Hepatocyte (in vitro differentiated cells): ENCODE measurements at regions not wholly inside any gene's neighbourhood (a gene's known extent, or its start where the extent isn't known, plus 50 kb on each side); places are given as distances from the start of the nearest gene placed in this dataset.

Experiments used
- DNase-seq: peaks from one replicate; pipeline ENCODE4 v3.0.0-alpha.2; 2016; ENCODE audit warnings: low spot score
- H2AFZ ChIP-seq: fragments of 200-600 bp; sonication (generic); 2 replicates; pipeline ENCODE4 v1.6.0; 2016; ENCODE audit warnings: antibody characterized with exemption, mild to moderate bottlenecking
- H3K27ac ChIP-seq: fragments of 200-600 bp; sonication (generic); 2 replicates; pipeline ENCODE4 v1.5.1; 2016; ENCODE audit warnings: mild to moderate bottlenecking
- H3K27me3 ChIP-seq: fragments of 200-600 bp; sonication (generic); 2 replicates; pipeline ENCODE4 v1.6.1; 2016
- H3K36me3 ChIP-seq: fragments of 200-600 bp; sonication (generic); replicated peaks from 2 replicates; pipeline ENCODE4 v1.5.1; 2016; ENCODE audit warnings: low read depth; ENCODE audit not compliant: insufficient read depth
- H3K4me1 ChIP-seq: fragments of 200-600 bp; sonication (generic); 2 replicates; pipeline ENCODE4 v1.5.1; 2016; ENCODE audit warnings: mild to moderate bottlenecking, moderate library complexity; ENCODE audit not compliant: insufficient read depth
- H3K4me2 ChIP-seq: fragments of 200-600 bp; sonication (generic); 2 replicates; pipeline ENCODE4 v1.6.0; 2016
- H3K4me3 ChIP-seq: fragments of 200-600 bp; sonication (generic); 2 replicates; pipeline ENCODE4 v1.5.1; 2016; ENCODE audit warnings: mild to moderate bottlenecking
- H3K79me2 ChIP-seq: fragments of 200-600 bp; sonication (generic); 2 replicates; pipeline ENCODE4 v1.6.0; 2017; ENCODE audit warnings: mild to moderate bottlenecking
- H3K9me2 ChIP-seq: fragments of 200-600 bp; sonication (generic); replicated peaks from 2 replicates; pipeline ENCODE4 v1.6.0; 2017; ENCODE audit warnings: mild to moderate bottlenecking; ENCODE audit not compliant: insufficient read depth
- H3K9me3 ChIP-seq: fragments of 200-600 bp; sonication (generic); 2 replicates; pipeline ENCODE4 v1.5.1; 2016; ENCODE audit warnings: low read depth, mild to moderate bottlenecking
- H4K20me1 ChIP-seq: fragments of 200-600 bp; sonication (generic); 2 replicates; pipeline ENCODE4 v1.6.0; 2016; ENCODE audit warnings: mild to moderate bottlenecking; ENCODE audit not compliant: insufficient read depth, poor library complexity, severe bottlenecking
- EZH2 ChIP-seq: fragments of 200-600 bp; sonication (generic); IDR thresholded peaks from 2 replicates; pipeline ENCODE4 v1.6.1; 2016; ENCODE audit warnings: antibody characterized with exemption, mild to moderate bottlenecking, borderline replicate concordance
- EZH2phosphoT487 ChIP-seq: fragments of 200-600 bp; sonication (generic); IDR thresholded peaks from one replicate; pipeline ENCODE4 v1.6.1; 2018; ENCODE audit warnings: antibody characterized with exemption, mild to moderate bottlenecking, low read depth, moderate library complexity; ENCODE audit not compliant: unreplicated experiment, severe bottlenecking
- WGBS: methylation state at CpG from one replicate; pipeline ENCODE4 v1.1.6; 2016; ENCODE audit warnings: low lambda C conversion rate; ENCODE audit errors: missing lambda C conversion rate; 5-methylcytosine and 5-hydroxymethylcytosine counted together
- TF ChIP-seq, protein P1 (sequence below): fragments of 200-600 bp; sonication (generic); IDR thresholded peaks from 2 replicates; pipeline ENCODE4 v1.5.1; 2016; ENCODE audit warnings: antibody characterized with exemption, mild to moderate bottlenecking; ENCODE audit not compliant: poor library complexity

DNA sequence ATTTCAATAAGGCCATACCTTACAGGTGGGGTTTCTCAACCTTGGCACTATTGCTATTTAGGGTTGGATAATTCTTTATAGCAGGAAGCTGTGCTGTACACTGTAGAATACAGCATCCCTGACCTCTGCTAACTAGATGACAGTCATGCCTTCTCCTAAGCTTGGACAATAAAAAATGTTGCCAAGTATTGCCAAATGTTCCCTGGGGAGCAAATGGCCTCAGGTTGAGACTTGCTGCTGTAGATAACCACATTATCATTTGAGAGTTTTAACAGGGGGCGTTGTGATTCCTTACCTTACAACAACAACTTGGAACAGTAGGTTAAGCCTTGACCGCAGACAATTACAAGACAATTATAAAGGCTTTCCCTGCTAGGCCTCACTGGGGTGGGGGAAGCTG is 1073.6 kb upstream of the TMEM132C start:
- Histone ChIP-seq H3K4me2 (no peak overlapping the region), H2AFZ (no peak overlapping the region), H3K36me3 (no peaks in the 10 kb centered on the region), H3K27ac (no peak overlapping the region), H3K9me3 (no peaks in the 10 kb centered on the region), H4K20me1 (no peaks in the 10 kb centered on the region), H3K27me3 (no peaks in the 10 kb centered on the region), H3K4me3 (no peak overlapping the region), H3K4me1 (no peaks in the 10 kb centered on the region), H3K9me2 (peaks cover 3% of the 10 kb centered on the region), H3K79me2 (no peaks in the 10 kb centered on the region)
- WGBS: 88% methylated on average over 2 of the region's 2 CpGs
- no peak for DNase-seq
- TF ChIP-seq EZH2phosphoT487 (no peak), EZH2 (no peak)
- TF ChIP-seq, protein P1, sequence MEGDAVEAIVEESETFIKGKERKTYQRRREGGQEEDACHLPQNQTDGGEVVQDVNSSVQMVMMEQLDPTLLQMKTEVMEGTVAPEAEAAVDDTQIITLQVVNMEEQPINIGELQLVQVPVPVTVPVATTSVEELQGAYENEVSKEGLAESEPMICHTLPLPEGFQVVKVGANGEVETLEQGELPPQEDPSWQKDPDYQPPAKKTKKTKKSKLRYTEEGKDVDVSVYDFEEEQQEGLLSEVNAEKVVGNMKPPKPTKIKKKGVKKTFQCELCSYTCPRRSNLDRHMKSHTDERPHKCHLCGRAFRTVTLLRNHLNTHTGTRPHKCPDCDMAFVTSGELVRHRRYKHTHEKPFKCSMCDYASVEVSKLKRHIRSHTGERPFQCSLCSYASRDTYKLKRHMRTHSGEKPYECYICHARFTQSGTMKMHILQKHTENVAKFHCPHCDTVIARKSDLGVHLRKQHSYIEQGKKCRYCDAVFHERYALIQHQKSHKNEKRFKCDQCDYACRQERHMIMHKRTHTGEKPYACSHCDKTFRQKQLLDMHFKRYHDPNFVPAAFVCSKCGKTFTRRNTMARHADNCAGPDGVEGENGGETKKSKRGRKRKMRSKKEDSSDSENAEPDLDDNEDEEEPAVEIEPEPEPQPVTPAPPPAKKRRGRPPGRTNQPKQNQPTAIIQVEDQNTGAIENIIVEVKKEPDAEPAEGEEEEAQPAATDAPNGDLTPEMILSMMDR: no peak

DNA sequence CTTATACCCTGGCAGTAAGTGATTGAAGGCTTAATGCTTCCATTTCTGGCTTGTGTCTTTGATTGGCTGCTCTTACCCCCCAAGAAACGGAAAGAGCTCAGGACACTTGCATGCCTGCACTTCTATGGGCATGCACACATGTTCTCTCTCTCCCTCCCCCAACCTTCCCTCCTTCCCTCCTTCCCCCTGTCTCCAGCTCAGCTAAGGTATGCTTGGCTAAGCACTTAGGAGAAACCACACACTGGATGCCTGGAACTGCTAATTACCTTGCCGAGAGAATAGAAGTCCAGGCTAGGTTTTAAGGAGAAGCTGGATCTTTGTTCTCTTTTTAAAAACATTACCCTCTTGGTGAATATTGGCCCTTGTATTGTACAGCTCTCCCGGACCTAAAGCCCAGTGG is 1072.8 kb upstream of the TMEM132C start:
- no peak overlapping the region for H3K27ac ChIP-seq
- 79% methylated on average over 3 of the region's 3 CpGs for WGBS
- peaks cover 3% of the 10 kb centered on the region for H3K9me2 ChIP-seq
- no peaks in the 10 kb centered on the region for H3K4me1 ChIP-seq
- H4K20me1 ChIP-seq: no peaks in the 10 kb centered on the region
- TF ChIP-seq, protein P1: no peak
- no peak for TF ChIP-seq EZH2
- TF ChIP-seq EZH2phosphoT487: no peak
- H3K27me3 ChIP-seq: no peaks in the 10 kb centered on the region
- H3K79me2 ChIP-seq: no peaks in the 10 kb centered on the region
- no peak overlapping the region for H3K4me3 ChIP-seq
- no peaks in the 10 kb centered on the region for H3K36me3 ChIP-seq
- H2AFZ ChIP-seq: no peak overlapping the region
- H3K9me3 ChIP-seq: no peaks in the 10 kb centered on the region
- no peak for DNase-seq
- H3K4me2 ChIP-seq: no peak overlapping the region

DNA sequence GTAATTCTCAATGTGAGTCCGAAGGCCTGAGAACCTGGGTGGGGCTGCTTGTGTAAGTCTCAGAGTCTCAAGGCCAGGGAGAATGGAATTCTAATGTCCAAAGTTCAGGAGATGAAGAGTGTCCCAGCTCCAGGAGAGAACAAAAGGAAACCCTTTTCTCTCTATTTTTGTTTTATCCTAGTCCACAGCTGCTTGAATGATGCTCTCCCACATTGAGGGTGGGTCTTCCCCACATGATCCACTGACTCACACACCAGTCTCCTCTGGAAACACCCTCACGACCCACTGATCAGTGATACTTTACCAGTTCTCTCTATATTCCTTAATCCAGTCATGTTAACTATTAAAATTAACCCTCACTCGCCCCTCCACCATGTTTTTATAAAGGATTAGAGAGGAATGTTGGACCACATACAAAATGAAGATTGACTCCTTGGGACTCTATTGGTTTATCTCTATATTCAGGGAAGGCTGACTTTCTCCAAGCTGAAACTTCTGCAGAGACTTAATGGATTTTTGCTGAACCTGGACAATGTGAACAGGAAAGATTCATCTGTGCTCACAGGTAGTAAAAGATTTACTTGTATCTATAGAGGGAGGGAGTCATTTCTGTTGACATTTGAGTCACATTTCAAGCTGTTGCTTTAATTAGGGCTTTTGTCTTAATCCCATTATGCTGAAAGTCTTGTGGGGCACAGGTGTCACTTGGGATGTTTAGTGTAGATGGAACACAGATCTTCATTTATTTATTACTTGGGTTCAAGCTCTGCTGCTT is 1061.0 kb upstream of the TMEM132C start:
- no peaks in the 10 kb centered on the region for H3K27me3 ChIP-seq
- no peaks in the 10 kb centered on the region for H4K20me1 ChIP-seq
- H3K9me3 ChIP-seq: no peaks in the 10 kb centered on the region
- peak overlapping the region; percentile 80 for H3K27ac ChIP-seq
- no peak overlapping the region for H3K4me3 ChIP-seq
- H3K36me3 ChIP-seq: no peaks in the 10 kb centered on the region
- peak; percentile 31 for DNase-seq
- no peaks in the 10 kb centered on the region for H3K9me2 ChIP-seq
- peak overlapping the region; percentile 30 for H3K4me2 ChIP-seq
- no peak overlapping the region for H2AFZ ChIP-seq
- no peaks in the 10 kb centered on the region for H3K4me1 ChIP-seq
- H3K79me2 ChIP-seq: no peaks in the 10 kb centered on the region
- 61% methylated on average over 3 of the region's 3 CpGs for WGBS
- TF ChIP-seq EZH2phosphoT487: no peak
- TF ChIP-seq EZH2: no peak

DNA sequence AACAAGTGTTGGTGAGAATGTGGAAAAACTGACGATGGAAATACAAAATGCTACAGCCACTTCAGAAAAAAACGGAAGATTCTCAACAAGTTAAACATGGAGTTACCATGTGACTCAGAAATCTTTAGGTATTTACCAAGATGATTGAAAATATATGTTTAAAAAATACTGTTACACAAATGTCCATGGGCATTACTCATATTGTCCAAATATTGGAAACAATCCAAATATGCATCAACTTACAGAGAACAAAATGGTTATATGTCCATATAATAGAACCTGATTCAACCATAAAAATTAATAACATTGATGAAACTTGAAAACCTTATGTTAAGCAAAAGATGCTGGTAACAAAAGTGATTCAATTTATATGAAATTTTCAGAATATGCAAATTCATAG is 1057.7 kb upstream of the TMEM132C start:
- no peak overlapping the region for H3K4me2 ChIP-seq
- no peaks in the 10 kb centered on the region for H3K27me3 ChIP-seq
- no peak for DNase-seq
- no peaks in the 10 kb centered on the region for H3K79me2 ChIP-seq
- no peak overlapping the region for H3K27ac ChIP-seq
- H2AFZ ChIP-seq: no peak overlapping the region
- no peaks in the 10 kb centered on the region for H3K9me2 ChIP-seq
- no peaks in the 10 kb centered on the region for H3K4me1 ChIP-seq
- H4K20me1 ChIP-seq: no peaks in the 10 kb centered on the region
- no peak for TF ChIP-seq EZH2
- TF ChIP-seq, protein P1: no peak
- no peak for TF ChIP-seq EZH2phosphoT487
- H3K9me3 ChIP-seq: no peaks in the 10 kb centered on the region
- H3K4me3 ChIP-seq: no peak overlapping the region
- WGBS: 89% methylated on average over 2 of the region's 2 CpGs
- H3K36me3 ChIP-seq: no peaks in the 10 kb centered on the region
